Right lobe of liver (tissue), 6 donors: ENCODE measurements at regions not wholly inside any gene's neighbourhood (a gene's known extent, or its start where the extent isn't known, plus 50 kb on each side); places are given as distances from the start of the nearest gene placed in this dataset.

Experiments
- ATAC-seq, 4 donors: fragments of 200-7000 bp; cut with Tn5 transposase; one replicate each; pipeline ENCODE4 v1.9.1; 2020; ENCODE audit warnings: mild to moderate bottlenecking in 4 of 4, moderate library complexity in 4 of 4
- DNase-seq, 3 donors: peaks; one replicate each; pipeline ENCODE4 v3.0.0-alpha.2; 2020
- H3K27ac ChIP-seq, 3 donors: fragments of 200-600 bp; one replicate each; pipeline ENCODE4 v1.8.0; 2022
- H3K27me3 ChIP-seq, 2 donors: fragments of 200-600 bp; one replicate each; pipeline ENCODE4 v1.8.0; 2022
- H3K36me3 ChIP-seq, 4 donors: fragments of 200-600 bp; sonication (generic) in 1 of 4; one replicate each; pipeline versions ENCODE4 v1.5.1 to v1.8.0; 2017 to 2022; ENCODE audit warnings: control low read depth in 1 of 4
- H3K4me1 ChIP-seq, 4 donors: fragments of 200-600 bp; sonication (generic) in 1 of 4; one replicate each; pipeline versions ENCODE4 v1.5.1 to v1.8.0; 2017 to 2022; ENCODE audit warnings: control low read depth in 1 of 4
- H3K4me3 ChIP-seq, 3 donors: fragments of 200-600 bp; one replicate each; pipeline ENCODE4 v1.8.0; 2022
- H3K9me3 ChIP-seq, 4 donors: fragments of 200-600 bp; sonication (generic) in 1 of 4; one replicate each; pipeline versions ENCODE4 v1.5.1 to v1.8.0; 2017 to 2022; ENCODE audit warnings: control low read depth in 1 of 4
- POLR2A ChIP-seq: fragments of 450-650 bp; IDR thresholded peaks from one replicate; pipeline ENCODE4 v1.6.1; 2017; ENCODE audit warnings: antibody characterized with exemption, mild to moderate bottlenecking
- WGBS: methylation state at CpG from one replicate; pipeline ENCODE4 v1.1.6; 2018; ENCODE audit warnings: low coverage, low lambda C conversion rate; ENCODE audit not compliant: insufficient coverage; ENCODE audit errors: missing lambda C conversion rate; 5-methylcytosine and 5-hydroxymethylcytosine counted together
- intact Hi-C, 2 donors: fragments of 100-400 bp; cut with DNase I; formaldehyde crosslinking; loops; one replicate each; pipeline versions ENCODE4 v1.11.2 to v1.14.1; 2022
- TF ChIP-seq, protein P1 (sequence below), 4 donors: fragments of 200-600 bp in 3 of 4; fragments of 450-650 bp in 1 of 4; IDR thresholded peaks; one replicate each; pipeline versions ENCODE4 v1.5.1 to v1.8.0; 2016 to 2022; ENCODE audit warnings: antibody characterized with exemption in 4 of 4, mild to moderate bottlenecking in 2 of 4
- donor health status: DM: no; HTN: yes; CAD: no.
- donor health status: DM: no; HTN: no; CAD: no.
- donor health status: DM: no; HTN: no; CAD: no.
- donor health status: DM: no; HTN: yes; CAD: no.
- donor health status: DM: no; HTN: yes; CAD: no.

DNA sequence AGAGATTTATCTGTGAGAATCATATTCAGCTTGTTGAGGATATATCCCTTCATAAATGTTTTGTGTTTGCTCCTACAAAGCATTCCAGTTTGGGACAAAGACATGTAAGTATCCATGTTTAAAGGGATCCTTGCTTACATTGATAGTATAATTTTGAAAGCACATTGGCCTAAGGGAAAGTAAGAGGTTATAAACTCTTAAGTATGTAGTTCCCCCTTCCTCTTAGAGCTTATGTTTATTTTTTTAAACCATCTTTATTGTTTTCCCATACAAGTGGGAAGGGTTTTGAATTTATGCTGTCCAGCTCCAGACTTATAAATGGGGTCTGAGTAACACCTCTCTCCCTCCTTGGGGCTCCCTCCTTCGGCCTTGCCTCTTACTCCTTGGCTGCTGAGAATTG is 481.5 kb downstream of the LMO4 start:
- no peaks in the 10 kb centered on the region for H3K36me3 ChIP-seq
- no peak for DNase-seq
- H3K27me3 ChIP-seq: no peaks in the 10 kb centered on the region
- ATAC-seq: no peak
- WGBS: 50% methylated on average over 1 of the region's 1 CpG
- H3K4me1 ChIP-seq: no peaks in the 10 kb centered on the region
- intact Hi-C loops: no loop called here
- TF ChIP-seq POLR2A: no peak
- TF ChIP-seq, protein P1, sequence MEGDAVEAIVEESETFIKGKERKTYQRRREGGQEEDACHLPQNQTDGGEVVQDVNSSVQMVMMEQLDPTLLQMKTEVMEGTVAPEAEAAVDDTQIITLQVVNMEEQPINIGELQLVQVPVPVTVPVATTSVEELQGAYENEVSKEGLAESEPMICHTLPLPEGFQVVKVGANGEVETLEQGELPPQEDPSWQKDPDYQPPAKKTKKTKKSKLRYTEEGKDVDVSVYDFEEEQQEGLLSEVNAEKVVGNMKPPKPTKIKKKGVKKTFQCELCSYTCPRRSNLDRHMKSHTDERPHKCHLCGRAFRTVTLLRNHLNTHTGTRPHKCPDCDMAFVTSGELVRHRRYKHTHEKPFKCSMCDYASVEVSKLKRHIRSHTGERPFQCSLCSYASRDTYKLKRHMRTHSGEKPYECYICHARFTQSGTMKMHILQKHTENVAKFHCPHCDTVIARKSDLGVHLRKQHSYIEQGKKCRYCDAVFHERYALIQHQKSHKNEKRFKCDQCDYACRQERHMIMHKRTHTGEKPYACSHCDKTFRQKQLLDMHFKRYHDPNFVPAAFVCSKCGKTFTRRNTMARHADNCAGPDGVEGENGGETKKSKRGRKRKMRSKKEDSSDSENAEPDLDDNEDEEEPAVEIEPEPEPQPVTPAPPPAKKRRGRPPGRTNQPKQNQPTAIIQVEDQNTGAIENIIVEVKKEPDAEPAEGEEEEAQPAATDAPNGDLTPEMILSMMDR (IDR thresholded peaks at IDR 0.05): no peak
- H3K27ac ChIP-seq: no peak overlapping the region
- no peak overlapping the region for H3K4me3 ChIP-seq
- no peaks in the 10 kb centered on the region for H3K9me3 ChIP-seq

DNA sequence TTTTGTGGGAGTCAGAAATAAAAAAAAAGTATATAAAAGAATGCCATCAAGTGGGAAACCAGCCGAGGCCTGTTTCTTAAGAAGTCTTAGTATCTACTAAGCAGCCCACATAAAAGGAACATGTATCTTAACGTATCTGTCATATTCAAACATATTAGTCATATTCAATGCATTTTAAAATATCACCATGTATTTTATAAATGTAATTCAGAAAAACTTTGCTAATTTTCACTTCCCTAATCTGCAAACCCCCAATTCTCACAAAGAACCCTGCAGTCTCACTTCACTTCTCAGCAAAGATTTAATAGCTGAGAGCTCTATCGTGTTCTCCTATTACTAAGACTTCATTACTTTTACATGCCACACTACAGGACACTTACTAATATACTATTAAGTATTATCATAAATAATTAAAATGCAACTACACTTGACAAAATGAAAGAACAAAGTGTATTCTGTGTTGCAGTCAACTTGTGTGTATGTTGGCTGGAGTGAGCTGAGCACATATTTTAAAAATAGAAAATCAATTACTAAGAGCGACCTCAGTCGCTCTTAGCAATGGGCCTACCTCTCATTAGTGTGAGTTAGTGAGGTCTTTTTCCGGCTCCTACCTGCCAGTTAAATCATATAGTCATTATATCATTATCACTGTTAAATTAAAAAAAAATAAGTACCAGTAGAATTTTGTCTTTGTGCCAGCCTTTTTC is 484.3 kb downstream of the LMO4 start:
- Histone ChIP-seq H3K27ac (no peak overlapping the region), H3K27me3 (no peaks in the 10 kb centered on the region), H3K36me3 (no peaks in the 10 kb centered on the region), H3K4me1 (no peaks in the 10 kb centered on the region), H3K9me3 (no peaks in the 10 kb centered on the region), H3K4me3 (no peak overlapping the region)
- TF ChIP-seq POLR2A: no peak
- TF ChIP-seq, protein P1 (IDR thresholded peaks at IDR 0.05): no peak
- 54% methylated on average over 6 of the region's 6 CpGs for WGBS
- ATAC-seq: peak in 2 of 4 donors; percentile 24
- DNase-seq: no peak
- intact Hi-C loops: no loop called here

DNA sequence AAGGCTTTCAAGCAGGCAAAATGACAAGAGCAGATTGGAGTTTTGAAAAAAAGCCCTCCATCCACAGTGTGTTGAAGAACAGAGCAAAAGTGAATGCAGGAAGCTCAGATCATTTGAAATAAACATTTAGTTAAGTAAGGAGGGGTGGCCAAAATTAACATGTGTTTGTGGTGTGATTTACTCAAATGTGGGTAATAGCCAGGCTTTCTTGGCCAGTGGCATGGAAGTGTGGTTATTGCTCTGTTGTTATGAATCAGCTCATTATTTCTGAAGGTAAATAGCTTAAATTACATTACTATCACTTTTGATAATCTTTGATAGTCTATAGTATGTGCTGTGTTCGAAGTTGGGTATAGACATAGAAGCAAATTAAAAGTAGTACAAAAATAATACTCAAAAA is 485.9 kb downstream of the LMO4 start:
- no peaks in the 10 kb centered on the region for H3K27me3 ChIP-seq
- TF ChIP-seq, protein P1 (IDR thresholded peaks at IDR 0.05): no peak
- TF ChIP-seq POLR2A: no peak
- no peaks in the 10 kb centered on the region for H3K9me3 ChIP-seq
- no peaks in the 10 kb centered on the region for H3K36me3 ChIP-seq
- no peak overlapping the region for H3K27ac ChIP-seq
- 75% methylated on average over 1 of the region's 1 CpG for WGBS
- DNase-seq (no peak), ATAC-seq (no peak)
- intact Hi-C loops: no loop called here
- H3K4me1 ChIP-seq: no peaks in the 10 kb centered on the region
- H3K4me3 ChIP-seq: no peak overlapping the region

DNA sequence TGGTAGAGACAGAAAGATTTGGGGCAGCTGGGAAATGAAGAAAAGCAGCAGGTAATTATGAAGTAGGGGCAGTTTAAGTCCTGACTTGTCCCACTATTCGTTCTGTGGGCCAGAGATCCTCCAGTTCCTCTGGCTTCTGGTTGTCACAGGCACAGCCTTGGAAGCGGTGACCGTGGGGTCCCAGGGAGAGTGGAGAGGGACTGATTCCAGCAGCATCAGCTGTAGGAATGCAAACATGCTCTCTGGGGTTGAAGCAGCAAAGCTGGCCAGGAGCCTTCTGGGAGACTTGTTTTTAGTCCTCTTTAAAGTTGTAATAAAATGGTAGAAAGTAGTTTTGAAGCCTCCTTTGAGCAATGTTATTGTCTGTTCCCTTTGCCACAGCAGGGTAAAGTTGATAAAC is 488.0 kb downstream of the LMO4 start:
- 27% methylated on average over 1 of the region's 3 CpGs for WGBS
- Histone ChIP-seq H3K4me1 (no peaks in the 10 kb centered on the region), H3K9me3 (no peaks in the 10 kb centered on the region), H3K4me3 (no peak overlapping the region), H3K27ac (no peak overlapping the region), H3K27me3 (no peaks in the 10 kb centered on the region), H3K36me3 (no peaks in the 10 kb centered on the region)
- ATAC-seq (no peak), DNase-seq (no peak)
- TF ChIP-seq POLR2A: no peak
- TF ChIP-seq, protein P1 (IDR thresholded peaks at IDR 0.05): no peak
- intact Hi-C loops: no loop called here
